Left colon (tissue), 2 donors: ENCODE measurements at regions not wholly inside any gene's neighbourhood (a gene's known extent, or its start where the extent isn't known, plus 50 kb on each side); places are given as distances from the start of the nearest gene placed in this dataset.
A peak's percentile ranks its signal among the peaks of the same experiment; 100 is the strongest.
"Not testable (repeated sequence)": the region's sequence is repeated elsewhere in the genome, so short reads cannot be mapped to it uniquely, and the experiment has no call there.

Experiments
- ATAC-seq: fragments of 200-7000 bp; cut with Tn5 transposase; one replicate; pipeline ENCODE4 v1.9.1; 2020; ENCODE audit warnings: mild to moderate bottlenecking, moderate library complexity
- DNase-seq, 2 donors: peaks; one replicate each; pipeline ENCODE4 v3.0.0-alpha.2; 2020
- intact Hi-C, 2 donors: fragments of 100-400 bp; cut with DNase I in 1 of 2; cut with micrococcal nuclease in 1 of 2; formaldehyde crosslinking; loops; one replicate each; pipeline versions ENCODE4 v1.11.2 to v1.14.0; 2022; cut with DNase I, micrococcal nuclease
- donor health status: DM: no; HTN: no; CAD: no.
- donor health status: DM: yes; HTN: yes; CAD: no.

DNA sequence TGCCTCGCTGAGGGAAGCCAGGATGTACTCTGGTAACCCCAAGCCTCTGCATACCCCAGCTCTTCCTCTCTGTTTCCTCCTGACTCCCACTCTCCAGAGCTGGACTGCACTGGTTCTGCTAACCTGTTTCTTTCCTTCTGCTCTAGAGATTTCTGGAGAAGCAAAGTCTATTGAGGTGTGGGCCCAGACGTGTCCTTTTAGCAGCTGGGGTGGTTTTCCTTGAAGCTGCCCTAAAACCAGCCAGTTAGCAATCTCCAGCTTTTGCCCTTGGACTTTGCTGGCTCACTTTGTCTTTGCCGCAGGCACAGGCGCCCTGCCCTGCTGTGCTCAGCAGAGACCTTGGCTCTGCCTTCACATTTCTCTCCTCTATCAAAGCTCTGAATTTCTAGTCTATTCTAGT, 171.8 kb upstream of the IVNS1ABP start:
- intact Hi-C loops: no loop called here

DNA sequence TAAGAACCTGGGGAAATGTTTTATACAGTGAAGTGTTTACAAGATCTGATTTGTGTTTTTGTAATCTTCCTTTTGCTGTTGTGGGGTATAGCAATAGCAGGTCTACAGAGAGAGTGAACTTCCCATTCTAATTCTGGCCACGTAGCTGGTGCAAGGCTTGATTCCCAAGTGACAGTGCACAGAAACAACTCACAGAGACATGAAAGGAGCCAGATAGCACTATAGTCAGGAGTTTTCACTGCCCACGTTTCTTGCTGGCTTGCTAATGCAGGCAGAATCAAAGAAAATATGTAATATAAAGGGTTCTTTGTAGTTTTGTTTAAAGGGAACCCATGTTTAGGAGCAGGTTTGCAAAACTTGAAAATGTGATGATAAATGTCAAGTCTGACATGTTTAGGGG, 170.9 kb upstream of the IVNS1ABP start:
- ATAC-seq: no peak

More for the DNA sequence above, 171.8 kb upstream of the IVNS1ABP start:
- peak; percentile 50 to 60 for DNase-seq
- peak; percentile 95 for ATAC-seq

DNA sequence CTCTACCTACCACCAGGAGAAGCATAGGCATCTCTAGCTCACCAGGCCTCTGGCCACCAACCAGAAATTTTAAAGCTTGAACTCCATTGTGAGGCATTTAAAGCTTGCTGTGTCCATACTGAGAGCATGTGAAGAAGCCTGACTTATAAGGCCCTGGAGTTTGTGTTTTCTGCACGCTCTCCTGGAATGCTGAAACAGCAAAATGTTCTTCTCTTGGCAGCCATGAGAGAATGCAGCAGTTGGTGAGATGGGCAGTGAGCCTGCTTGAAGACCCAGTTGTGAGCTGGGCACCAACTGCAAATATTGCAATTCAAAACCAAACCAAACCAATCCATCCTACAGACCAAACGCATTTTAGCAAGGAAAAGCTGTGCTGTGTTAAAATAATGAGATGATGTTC, 170.0 kb upstream of the IVNS1ABP start:
- no peak for ATAC-seq

More for the DNA sequence above, 170.9 kb upstream of the IVNS1ABP start:
- intact Hi-C loops: no loop called here
- DNase-seq: no peak

DNA sequence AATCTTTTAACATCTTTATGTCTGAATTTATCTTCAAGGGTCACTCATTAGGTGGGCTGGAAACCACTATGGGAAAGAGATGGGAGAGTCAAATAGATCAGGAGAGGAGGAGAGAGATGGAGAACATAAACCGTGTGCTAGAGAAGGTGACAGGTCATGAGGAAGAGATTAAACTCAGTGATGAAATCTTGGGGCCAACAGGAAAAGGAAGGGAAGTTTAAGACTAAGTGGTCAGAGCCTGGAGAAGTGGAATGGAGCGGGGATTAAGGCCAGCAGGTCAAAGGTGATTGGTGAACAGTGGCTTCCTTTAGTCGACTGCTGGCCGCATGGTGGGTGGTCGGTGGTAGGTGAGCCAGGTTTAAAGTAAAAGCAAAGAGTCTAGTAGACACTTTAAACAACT, 169.3 kb upstream of the IVNS1ABP start:
- ATAC-seq: no peak
- DNase-seq: no peak
- intact Hi-C loops: no loop called here

More for the DNA sequence above, 170.0 kb upstream of the IVNS1ABP start:
- intact Hi-C loops: no loop called here
- DNase-seq: no peak

DNA sequence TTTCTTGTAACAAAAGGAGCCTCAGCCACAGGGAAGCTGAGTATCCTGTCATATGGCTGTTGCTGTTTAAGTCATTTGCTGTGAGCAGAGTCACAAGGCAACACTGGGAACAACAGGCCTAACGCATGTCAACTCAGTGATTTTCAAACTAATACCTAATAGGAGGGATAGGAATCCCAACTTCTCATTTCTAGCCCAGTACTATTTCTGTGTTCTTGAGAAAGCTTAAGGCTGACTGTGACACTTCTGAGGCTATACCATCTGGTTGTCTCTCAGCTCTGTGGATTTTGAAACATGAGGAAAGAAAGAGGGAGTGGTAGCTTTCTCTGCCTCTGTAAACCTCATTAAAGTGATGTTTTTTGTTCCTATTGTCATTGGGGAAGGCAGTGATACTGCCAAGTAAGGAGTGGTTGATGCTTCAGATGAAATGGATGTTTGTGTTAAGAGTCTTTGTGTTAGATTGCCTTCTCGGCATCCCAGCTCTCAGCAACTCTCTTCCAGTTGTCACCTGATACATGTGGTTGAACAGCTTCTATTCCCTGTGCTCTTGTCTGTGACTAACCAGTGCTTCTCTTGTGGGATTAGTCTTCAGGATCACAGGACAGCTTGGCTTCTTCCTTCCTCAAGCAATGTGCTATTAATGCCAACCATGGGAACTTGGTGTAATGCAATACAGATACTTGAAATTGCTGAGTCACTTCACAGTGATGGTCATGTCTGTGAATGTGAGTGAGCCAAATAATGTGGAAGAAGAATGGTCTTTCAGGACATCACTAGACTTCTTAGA, 166.8 kb upstream of the IVNS1ABP start:
- intact Hi-C loops: no loop called here
- DNase-seq (no peak), ATAC-seq (peak; percentile 29)

DNA sequence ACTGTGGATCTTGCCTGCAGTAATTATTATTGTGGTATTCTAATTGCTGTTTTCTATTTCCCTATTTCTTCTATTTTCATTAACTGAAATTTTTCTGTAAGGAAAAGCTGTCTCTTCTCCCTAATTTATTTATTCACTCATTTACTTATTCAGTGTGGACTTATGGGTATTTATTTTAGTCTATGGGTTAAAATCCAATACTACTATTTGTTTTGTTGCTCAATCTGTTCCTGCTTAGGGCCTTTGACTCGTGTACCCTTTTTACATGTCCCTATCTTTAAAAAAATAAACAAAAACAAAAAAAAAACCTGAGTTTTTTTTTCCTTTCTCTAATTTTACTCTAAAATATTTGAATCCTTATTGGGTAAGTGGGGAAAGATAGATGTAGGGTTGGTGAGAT, 166.2 kb upstream of the IVNS1ABP start:
- DNase-seq (no peak), ATAC-seq (no peak)
- intact Hi-C loops: no loop called here

DNA sequence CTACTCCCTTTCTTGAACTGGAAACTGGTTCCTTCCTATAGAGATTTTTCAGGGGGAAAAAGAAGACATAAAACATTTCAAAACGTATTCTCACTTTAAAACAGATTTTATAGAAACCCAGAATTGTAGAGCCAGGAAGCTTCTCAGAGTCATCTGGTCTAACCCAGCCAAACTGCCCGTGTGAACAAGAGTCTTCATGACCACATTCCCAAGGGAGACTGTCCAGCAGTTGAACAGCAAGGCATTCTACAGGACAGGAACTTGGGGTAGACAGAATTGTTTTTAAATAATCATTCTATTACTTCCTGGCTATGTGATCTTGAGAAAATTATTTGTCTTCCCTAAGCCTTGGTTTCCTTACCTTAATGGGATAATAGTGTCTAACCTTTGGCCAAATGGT, 163.5 kb upstream of the IVNS1ABP start:
- intact Hi-C loops: no loop called here
- no peak for ATAC-seq

DNA sequence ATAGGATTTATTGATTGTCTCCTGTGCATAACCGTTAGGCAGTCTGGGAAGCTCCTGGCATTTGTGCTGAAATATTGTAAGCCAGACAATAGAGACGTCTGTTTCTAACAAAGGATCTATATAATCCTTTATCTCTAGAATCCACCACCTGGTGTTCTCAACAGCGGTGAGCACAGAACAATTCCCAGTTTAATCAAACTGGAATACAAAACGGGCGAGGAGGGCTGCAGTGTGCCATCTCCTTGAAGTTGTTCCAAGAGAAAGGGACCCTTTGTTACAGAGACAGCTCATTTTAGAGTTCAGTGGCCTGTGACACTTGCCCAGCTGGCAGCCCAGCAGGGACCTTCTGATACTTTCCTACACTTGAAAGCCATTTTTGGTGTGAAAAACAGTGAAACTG, 162.8 kb upstream of the IVNS1ABP start:
- no peak for DNase-seq
- ATAC-seq: no peak
- intact Hi-C loops: no loop called here

More for the DNA sequence above, 163.5 kb upstream of the IVNS1ABP start:
- no peak for DNase-seq

DNA sequence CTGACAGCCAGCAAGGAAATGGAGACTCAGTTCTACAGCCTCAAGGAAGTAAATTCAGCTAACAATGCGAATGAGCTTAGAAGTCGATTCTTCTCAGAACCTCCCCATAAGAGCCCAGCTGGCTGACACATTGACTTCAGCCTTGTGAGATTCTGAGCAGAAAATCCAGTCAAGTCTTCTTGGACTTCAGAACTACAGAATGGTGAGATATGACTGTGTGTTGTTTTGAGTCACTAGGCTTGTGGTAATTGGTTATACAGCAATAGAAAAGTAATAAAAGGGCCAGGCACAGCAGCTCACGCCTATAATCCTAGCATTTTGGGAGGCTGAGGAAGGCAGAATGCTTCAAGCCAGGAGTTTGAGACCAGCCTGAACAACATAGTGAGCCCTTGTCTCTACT, 161.8 kb upstream of the IVNS1ABP start:
- DNase-seq (peak in 1 of 2 donors; percentile 21), ATAC-seq (peak; percentile 73)
- intact Hi-C loops: no loop called here

DNA sequence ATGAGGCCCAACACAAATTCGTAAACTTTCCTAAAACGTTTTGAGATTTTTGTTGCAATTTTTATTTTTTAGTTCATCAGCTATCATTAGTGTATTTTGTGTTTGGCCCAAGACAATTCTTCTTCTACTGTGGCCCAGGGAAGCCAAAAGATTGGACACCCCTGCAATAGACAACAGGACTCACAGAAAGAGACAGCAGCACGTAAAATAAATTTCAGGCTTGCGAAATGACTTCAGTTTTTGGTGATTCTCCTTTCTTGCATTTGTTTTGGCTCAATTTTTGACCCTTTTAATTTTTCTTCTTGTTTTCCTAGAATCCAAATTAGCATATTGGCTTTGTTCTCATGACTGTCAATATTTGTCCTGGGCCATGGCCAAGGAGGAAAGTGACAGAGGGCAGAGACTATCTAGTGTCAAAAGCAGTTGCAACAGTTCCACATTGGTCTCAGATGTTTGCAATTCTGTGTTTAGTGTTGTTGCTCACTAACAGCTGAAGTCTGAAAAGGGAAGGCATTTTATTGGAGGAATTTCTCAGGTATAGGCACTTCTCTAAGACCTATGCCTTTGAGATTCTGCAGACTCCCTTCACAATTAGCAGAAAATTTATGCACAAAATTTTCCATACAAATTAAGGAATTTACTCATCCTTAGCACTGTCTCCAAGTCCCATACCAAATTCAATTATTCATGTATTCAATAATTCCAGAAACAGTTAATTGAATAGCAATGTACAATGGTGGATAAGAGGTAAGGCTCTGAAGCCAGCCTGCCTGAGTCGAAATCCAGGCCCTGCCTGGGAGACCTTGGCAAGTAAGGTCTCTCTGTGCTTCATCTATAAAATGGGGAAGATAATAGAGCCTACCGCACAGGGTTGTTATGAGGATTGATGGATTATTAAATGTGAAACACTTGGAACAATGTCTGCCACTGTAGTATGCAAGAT, 160.9 kb upstream of the IVNS1ABP start:
- ATAC-seq (peak; percentile 88), DNase-seq (peak; percentile 75 to 77)
- intact Hi-C loops: no loop called here

DNA sequence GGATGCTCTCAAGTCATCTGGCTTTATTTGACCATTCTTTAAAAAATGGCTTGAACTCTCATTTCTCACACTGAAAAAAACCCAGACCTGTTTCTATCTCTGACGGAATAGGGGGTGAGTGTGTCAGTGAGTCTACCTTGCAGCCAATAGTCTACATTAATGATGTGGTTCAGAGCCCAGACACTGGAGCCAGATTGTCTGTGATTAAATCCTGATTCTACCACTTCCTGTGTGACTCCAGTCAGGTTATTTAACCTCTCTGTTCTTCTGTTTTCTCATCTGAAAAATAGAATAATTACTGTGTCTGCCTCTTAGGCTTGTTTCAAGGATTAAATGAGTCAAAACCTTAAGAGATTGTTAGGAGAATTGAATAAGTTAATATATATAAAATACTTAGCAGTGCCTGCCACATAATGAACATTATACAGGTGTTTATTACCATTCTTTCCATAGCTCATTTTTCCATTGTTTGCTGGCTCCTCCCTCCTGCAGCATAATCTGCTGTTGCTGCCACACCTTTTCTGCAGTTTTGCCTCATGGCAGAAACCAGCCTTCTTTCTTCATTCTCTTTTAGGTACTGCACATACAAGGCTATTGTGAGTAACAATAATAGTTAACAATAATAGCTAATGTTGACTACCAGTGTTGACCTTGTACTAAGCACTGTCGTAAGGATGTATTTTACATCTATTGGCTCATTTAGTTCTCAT, 157.6 kb upstream of the IVNS1ABP start:
- DNase-seq (no peak), ATAC-seq (peak; percentile 53)
- intact Hi-C loops: no loop called here

DNA sequence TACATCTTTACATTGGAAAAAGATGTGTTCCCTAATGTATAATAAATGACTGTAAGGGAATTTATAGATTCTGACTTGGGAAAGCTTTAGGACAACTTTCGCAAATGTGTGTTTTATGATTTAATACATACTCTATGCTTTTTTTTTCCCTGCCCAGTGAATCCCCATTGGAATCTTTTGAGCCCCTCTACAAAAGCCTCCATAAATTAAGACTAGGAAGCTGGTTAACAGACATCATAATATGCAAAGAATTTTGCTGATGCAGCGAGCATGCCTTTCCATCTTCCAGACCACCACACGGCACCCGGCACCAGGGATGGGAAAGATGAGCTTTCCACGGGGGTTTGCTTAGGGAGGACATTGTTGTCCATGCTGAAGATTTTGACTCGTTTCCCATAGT, 156.1 kb upstream of the IVNS1ABP start:
- ATAC-seq (no peak), DNase-seq (no peak)
- intact Hi-C loops: no loop called here

DNA sequence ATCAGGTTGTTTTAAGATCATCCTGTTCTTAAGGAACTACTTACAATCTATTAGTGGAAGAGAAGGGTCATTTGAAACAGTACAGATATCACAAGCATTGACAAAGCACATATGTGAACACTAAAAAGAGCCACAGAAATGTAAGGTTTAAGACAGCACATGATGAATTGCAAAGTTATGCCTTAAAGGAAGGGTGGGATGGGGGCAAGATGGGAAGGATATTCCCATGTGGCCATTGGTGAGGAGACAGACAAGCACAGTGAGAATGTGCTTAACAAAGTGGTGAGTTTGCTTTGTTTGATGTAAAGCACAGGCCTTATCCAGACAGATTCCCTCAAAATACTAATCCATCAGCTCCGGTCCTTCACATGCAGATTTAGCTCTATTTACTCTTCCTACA, 151.6 kb upstream of the IVNS1ABP start:
- intact Hi-C loops: no loop called here
- no peak for ATAC-seq

DNA sequence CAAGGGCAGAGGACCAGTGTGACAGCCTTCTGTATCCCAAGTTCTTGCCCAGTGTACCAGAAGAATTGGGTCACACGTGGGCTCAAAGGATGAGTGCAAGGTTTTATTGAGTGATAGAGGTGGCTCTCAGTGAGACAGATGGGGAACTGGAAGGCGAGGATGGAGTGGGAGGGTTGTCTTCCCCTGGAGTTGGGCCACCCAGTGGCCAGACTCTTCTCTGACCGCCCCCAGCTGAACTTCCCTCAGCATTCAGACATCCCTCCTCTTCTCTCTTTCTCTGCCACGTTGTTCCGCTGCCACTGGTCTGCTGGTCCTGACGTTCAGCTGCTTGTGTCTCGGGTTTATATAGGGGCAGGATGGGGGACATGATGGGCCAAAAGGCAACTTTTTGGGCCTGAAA, 150.1 kb upstream of the IVNS1ABP start:
- no peak for DNase-seq

More for the DNA sequence above, 151.6 kb upstream of the IVNS1ABP start:
- DNase-seq: no peak

DNA sequence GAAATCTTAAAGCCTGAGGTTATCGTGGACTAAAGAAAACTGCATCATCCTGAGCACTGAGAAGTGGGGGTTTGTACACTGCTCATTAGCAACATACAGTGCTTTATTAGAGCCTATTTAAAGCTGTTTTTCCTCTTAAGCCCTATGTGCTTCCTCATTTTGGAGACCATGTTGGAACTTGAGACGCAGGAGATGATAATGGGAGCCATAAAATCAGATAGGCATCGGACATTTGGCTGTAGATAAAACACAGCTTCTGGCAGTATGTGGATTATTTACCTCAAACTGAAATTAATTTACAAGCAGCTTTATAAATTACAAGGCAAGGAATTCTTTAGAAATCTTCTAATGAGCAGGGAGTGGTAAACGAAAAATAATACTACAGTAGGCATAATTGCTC, 147.7 kb upstream of the IVNS1ABP start:
- ATAC-seq (no peak), DNase-seq (no peak)
- intact Hi-C loops: no loop called here

More for the DNA sequence above, 150.1 kb upstream of the IVNS1ABP start:
- no peak for ATAC-seq
- intact Hi-C loops: no loop called here

DNA sequence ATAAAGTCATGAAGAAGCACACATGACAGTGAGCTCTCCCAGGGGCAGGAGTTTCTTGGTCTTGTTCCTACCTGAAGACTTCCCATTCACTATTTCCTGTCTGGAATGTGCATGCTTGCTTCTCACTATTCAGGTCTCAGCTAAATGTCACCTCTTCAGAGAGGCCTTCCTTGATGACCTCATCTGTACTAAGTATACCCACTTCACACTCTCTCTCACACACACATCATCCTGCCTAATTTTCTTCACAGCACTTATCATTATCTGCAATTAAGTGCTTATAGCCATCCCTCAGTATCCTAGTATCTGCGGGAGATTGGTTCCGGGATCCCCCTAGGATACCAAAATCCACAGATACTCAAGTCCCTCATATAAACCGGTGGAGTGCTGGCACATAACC, 146.4 kb upstream of the IVNS1ABP start:
- intact Hi-C loops: no loop called here
- ATAC-seq: no peak
- no peak for DNase-seq

DNA sequence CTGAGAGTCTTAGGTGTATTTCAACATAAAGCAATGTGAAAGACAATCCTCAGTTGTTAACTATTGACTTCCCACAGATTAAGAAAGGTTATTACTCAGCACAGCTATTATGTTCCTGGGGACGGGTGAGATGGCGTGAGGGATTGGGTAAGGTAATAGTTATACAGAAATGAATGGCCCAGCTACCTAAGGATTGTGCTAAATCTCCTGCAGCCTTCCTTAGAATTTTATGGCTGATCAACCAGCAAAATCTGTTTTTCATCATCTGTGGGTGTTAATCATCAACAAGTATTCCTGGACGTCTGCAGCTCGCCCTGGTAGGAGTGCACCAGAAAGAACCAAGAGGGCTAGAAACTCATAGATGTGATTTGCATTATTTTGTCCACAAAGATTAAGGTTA, 146.0 kb upstream of the IVNS1ABP start:
- intact Hi-C loops: no loop called here
- ATAC-seq (no peak), DNase-seq (no peak)

DNA sequence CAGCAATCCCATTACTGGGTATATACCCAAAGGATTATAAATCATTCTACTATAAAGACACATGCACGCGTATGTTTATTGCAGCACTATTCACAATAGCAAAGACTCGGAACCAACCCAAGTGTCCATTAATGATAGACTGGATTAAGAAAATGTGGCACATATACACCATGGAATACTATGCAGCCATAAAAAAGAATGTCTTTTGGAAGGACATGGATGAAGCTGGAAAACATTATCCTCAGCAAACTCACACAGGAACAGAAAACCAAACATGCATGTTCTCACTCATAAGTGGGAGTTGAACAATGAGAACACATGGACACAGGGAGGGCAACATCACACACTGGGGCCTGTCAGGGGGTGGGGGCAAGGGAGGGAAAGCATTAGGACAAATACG, 143.7 kb upstream of the IVNS1ABP start:
- DNase-seq, ATAC-seq, intact Hi-C loops: not testable (repeated sequence)

DNA sequence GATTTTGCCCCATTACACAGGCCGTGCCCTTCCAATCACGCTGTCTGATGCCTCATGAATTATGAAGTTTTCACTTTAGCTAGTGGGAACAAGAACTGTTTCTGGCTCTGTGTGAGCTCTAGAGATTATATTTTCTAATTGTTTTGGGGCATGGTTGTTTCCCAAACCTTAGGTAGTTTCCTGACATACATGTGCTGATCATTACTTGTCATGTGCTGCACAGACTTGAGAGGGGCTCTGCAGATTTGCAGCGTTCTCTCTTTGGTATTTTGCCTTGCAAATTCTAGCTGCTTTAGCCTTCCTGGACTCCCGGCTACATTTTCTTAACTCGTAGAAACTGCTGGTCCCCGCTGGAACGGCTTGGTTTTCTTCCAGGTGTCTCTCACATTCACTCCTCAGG, 142.1 kb upstream of the IVNS1ABP start:
- intact Hi-C loops: no loop called here
- DNase-seq: no peak

More for the DNA sequence above, 142.1 kb upstream of the IVNS1ABP start:
- no peak for ATAC-seq
